K562 (cell line): ENCODE measurements at regions not wholly inside any gene's neighbourhood (a gene's known extent, or its start where the extent isn't known, plus 50 kb on each side); places are given as distances from the start of the nearest gene placed in this dataset.

ENCODE experiments used
- ATAC-seq: fragments of 200-7000 bp; cut with Tn5 transposase; 3 replicates; pipeline ENCODE4 v1.9.1; 2020; ENCODE audit warnings: moderate library complexity
- BruUV-seq: library from RNA; stranded (reverse); fragments of 400-500 nt; replicated peaks from 2 replicates; lab custom pipeline; 2021; lab: Mats Ljungman, UMichigan
- CTCF ChIA-PET: fragments of 300-600 bp; formaldehyde crosslinking; extraction: SDS; loops from one replicate; lab custom pipeline; 2021; ENCODE audit warnings: low intra/inter-chr PET ratio; lab: Yijun Ruan, JAX
- POLR2A ChIA-PET: fragments of 300-600, 350-650 bp; sonication (Branson Sonifier 250); formaldehyde crosslinking; extraction: SDS; loops from one replicate; lab custom pipeline; 2021; ENCODE audit warnings: antibody characterized with exemption, inconsistent platforms; lab: Yijun Ruan, JAX
- DNase-seq, 4 experiments: peaks; one replicate each; pipeline versions ENCODE4 v3.0.0 to v3.0.0-alpha.2; 2011 to 2018; ENCODE audit warnings: low spot score in 3 of 4, mixed read lengths in 3 of 4; ENCODE audit errors: extremely low read depth in 1 of 4
- FAIRE-seq: peaks from 2 replicates; lab custom pipeline; 2011; peaks lifted over from hg19 to GRCh38; lab: Jason Lieb, UNC
- H2AFZ ChIP-seq: 2 replicates; pipeline ENCODE4 v1.6.0; 2011; ENCODE audit warnings: low read depth, low read length, control low read depth, inconsistent platforms
- H3K27ac ChIP-seq: fragments of 200-600 bp; 3 replicates; pipeline ENCODE4 v1.8.0; 2011; ENCODE audit warnings: low read depth, mild to moderate bottlenecking, control low read depth, inconsistent platforms, low read length, moderate library complexity, mixed read lengths; ENCODE audit errors: extremely low read depth
- H3K27me3 ChIP-seq, 2 experiments: fragments of 300-600 bp in 1 of 2; 2 replicates in 1 of 2; 3 replicates in 1 of 2; pipeline versions ENCODE4 v1.6.0 to v1.8.0; 2011; ENCODE audit warnings: inconsistent platforms in 2 of 2, low read length in 2 of 2, mild to moderate bottlenecking in 1 of 2, mixed read lengths in 1 of 2, moderate library complexity in 1 of 2; ENCODE audit not compliant: control insufficient read depth in 2 of 2, insufficient read depth in 2 of 2
- H3K36me3 ChIP-seq: fragments of 300-600 bp; 3 replicates; pipeline ENCODE4 v1.8.0; 2011; ENCODE audit warnings: mild to moderate bottlenecking, low read length, inconsistent platforms; ENCODE audit not compliant: control insufficient read depth, insufficient read depth
- H3K4me1 ChIP-seq, 2 experiments: fragments of 200-600 bp in 1 of 2; replicated peaks in 1 of 2; 2 replicates in 1 of 2; 3 replicates in 1 of 2; pipeline versions ENCODE4 v1.5.1 to v1.8.0; 2011; ENCODE audit warnings: inconsistent platforms in 2 of 2, low read length in 2 of 2, mild to moderate bottlenecking in 1 of 2, mixed read lengths in 1 of 2, moderate library complexity in 1 of 2; ENCODE audit not compliant: control insufficient read depth in 2 of 2, insufficient read depth in 2 of 2
- H3K4me2 ChIP-seq: 2 replicates; pipeline ENCODE4 v1.6.1; 2011; ENCODE audit warnings: low read length, control low read depth, inconsistent platforms, mixed read lengths; ENCODE audit not compliant: insufficient read depth
- H3K4me3 ChIP-seq: fragments of 200-600 bp; sonication (generic), shearing (Covaris generic); 2 replicates; pipeline ENCODE4 v1.5.1; 2016; ENCODE audit warnings: control low read depth, inconsistent platforms
- H3K79me2 ChIP-seq: fragments of 200-600 bp; 3 replicates; pipeline ENCODE4 v1.8.0; 2011; ENCODE audit warnings: low read length, inconsistent platforms; ENCODE audit not compliant: control insufficient read depth, insufficient read depth
- H3K9ac ChIP-seq, 2 experiments: 2 replicates each; pipeline versions ENCODE4 v1.6.0 to v1.6.1; 2011; ENCODE audit warnings: low read depth in 2 of 2, low read length in 2 of 2, control low read depth in 1 of 2, inconsistent platforms in 1 of 2, mild to moderate bottlenecking in 1 of 2, mixed read lengths in 1 of 2; ENCODE audit not compliant: insufficient read depth in 1 of 2
- H3K9me1 ChIP-seq: one replicate; pipeline ENCODE4 v1.6.0; 2011; ENCODE audit warnings: inconsistent platforms, mild to moderate bottlenecking, low read length, moderate library complexity; ENCODE audit not compliant: control insufficient read depth, insufficient read depth
- H3K9me3 ChIP-seq: replicated peaks from 2 replicates; pipeline ENCODE4 v1.5.1; 2011; ENCODE audit warnings: low read depth, low read length, inconsistent platforms; ENCODE audit not compliant: control insufficient read depth, insufficient read depth
- H4K20me1 ChIP-seq: replicated peaks from 2 replicates; pipeline ENCODE4 v1.6.1; 2011; ENCODE audit warnings: low read length, inconsistent platforms, mixed read lengths; ENCODE audit not compliant: control insufficient read depth, insufficient read depth
- COPS2 ChIP-seq: fragments of 450-650 bp; conservative IDR thresholded peaks from 2 replicates; pipeline ENCODE4 v1.6.1; 2016; ENCODE audit warnings: mild to moderate bottlenecking, moderate library complexity
- EGR1 ChIP-seq: fragments of 450-650 bp; conservative IDR thresholded peaks from 2 replicates; pipeline ENCODE4 v1.6.1; 2017; ENCODE audit warnings: mild to moderate bottlenecking
- KAT7 ChIP-seq: sonication (generic); formaldehyde crosslinking; IDR thresholded peaks from 2 replicates; pipeline ENCODE4 v1.8.0; 2022; ENCODE audit warnings: missing genetic modification reagents, mild to moderate bottlenecking, borderline replicate concordance
- PML ChIP-seq: IDR thresholded peaks from 2 replicates; pipeline ENCODE4 v1.6.1; 2012; ENCODE audit warnings: low read length, inconsistent platforms
- SMARCA4 ChIP-seq: fragments of 450-650 bp; IDR thresholded peaks from 2 replicates; pipeline ENCODE4 v1.6.1; 2016
- TEAD1 ChIP-seq, 2 experiments: fragments of 450-650 bp in 1 of 2; sonication (generic) in 1 of 2; formaldehyde crosslinking; IDR thresholded peaks; 2 replicates each; pipeline versions ENCODE4 v1.4.0 to v1.8.0; 2020 to 2022; ENCODE audit warnings: mild to moderate bottlenecking in 2 of 2, missing genetic modification reagents in 1 of 2
- ZNF444 ChIP-seq: fragments of 250-450 bp; sonication (Bioruptor Pico); IDR thresholded peaks from 2 replicates; pipeline ENCODE4 v1.4.0; 2020; ENCODE audit warnings: mild to moderate bottlenecking, moderate library complexity
- ZZZ3 ChIP-seq: fragments of 450-650 bp; IDR thresholded peaks from 2 replicates; pipeline ENCODE4 v1.6.1; 2016; ENCODE audit warnings: antibody characterized with exemption, mild to moderate bottlenecking, moderate library complexity
- WGBS: fragments of 100-300 bp; shearing (Covaris generic); methylation state at CpG from one replicate; pipeline ENCODE4 v1.1.6; 2016; ENCODE audit warnings: low coverage, mixed read lengths; ENCODE audit not compliant: insufficient coverage; ENCODE audit errors: missing lambda C conversion rate; 5-methylcytosine and 5-hydroxymethylcytosine counted together
- in situ Hi-C: fragments of 300-500 bp; cut with MboI; formaldehyde crosslinking; loops from 4 replicates; pipeline ENCODE4 v1.15.0; 2018; ENCODE audit warnings: inconsistent platforms, mixed read lengths
- intact Hi-C: fragments of 100-400 bp; cut with micrococcal nuclease; formaldehyde crosslinking; loops from 2 replicates; pipeline ENCODE4 v1.14.2; 2022
- TF ChIP-seq, protein P1 (sequence below): fragments of 250-450 bp; sonication (Bioruptor Pico); IDR thresholded peaks from 2 replicates; pipeline ENCODE4 v1.4.0; 2020
- TF ChIP-seq, protein P2 (sequence below): fragments of 450-650 bp; IDR thresholded peaks from 2 replicates; pipeline ENCODE4 v1.7.1; 2018; ENCODE audit warnings: mild to moderate bottlenecking, low read depth; ENCODE audit not compliant: partially characterized antibody

DNA sequence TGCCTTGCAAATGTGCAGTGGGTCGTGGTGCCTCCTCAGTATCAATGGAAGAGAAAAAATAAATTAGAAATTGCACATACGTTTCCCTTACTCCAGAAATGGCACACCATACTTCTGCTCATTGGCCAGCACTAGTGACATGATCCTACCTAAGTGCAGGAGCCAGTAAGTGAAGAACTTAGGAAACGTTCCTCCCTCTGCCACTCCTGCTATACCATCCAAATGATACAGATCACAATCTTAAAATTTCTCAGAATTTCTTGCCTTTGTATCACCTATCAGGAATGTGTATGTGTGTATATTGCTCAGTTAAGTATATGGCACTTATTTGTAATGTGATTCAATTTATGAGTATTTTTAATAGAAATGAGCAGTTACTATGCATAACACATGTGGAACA, 237.0 kb upstream of the UBE2E3 start (continued):
- TF ChIP-seq, protein P1, sequence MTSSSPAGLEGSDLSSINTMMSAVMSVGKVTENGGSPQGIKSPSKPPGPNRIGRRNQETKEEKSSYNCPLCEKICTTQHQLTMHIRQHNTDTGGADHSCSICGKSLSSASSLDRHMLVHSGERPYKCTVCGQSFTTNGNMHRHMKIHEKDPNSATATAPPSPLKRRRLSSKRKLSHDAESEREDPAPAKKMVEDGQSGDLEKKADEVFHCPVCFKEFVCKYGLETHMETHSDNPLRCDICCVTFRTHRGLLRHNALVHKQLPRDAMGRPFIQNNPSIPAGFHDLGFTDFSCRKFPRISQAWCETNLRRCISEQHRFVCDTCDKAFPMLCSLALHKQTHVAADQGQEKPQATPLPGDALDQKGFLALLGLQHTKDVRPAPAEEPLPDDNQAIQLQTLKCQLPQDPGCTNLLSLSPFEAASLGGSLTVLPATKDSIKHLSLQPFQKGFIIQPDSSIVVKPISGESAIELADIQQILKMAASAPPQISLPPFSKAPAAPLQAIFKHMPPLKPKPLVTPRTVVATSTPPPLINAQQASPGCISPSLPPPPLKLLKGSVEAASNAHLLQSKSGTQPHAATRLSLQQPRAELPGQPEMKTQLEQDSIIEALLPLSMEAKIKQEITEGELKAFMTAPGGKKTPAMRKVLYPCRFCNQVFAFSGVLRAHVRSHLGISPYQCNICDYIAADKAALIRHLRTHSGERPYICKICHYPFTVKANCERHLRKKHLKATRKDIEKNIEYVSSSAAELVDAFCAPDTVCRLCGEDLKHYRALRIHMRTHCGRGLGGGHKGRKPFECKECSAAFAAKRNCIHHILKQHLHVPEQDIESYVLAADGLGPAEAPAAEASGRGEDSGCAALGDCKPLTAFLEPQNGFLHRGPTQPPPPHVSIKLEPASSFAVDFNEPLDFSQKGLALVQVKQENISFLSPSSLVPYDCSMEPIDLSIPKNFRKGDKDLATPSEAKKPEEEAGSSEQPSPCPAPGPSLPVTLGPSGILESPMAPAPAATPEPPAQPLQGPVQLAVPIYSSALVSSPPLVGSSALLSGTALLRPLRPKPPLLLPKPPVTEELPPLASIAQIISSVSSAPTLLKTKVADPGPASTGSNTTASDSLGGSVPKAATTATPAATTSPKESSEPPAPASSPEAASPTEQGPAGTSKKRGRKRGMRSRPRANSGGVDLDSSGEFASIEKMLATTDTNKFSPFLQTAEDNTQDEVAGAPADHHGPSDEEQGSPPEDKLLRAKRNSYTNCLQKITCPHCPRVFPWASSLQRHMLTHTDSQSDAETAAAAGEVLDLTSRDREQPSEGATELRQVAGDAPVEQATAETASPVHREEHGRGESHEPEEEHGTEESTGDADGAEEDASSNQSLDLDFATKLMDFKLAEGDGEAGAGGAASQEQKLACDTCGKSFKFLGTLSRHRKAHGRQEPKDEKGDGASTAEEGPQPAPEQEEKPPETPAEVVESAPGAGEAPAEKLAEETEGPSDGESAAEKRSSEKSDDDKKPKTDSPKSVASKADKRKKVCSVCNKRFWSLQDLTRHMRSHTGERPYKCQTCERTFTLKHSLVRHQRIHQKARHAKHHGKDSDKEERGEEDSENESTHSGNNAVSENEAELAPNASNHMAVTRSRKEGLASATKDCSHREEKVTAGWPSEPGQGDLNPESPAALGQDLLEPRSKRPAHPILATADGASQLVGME (CRISPR knock-in tag), result no peak
- TF ChIP-seq EGR1, result no peak
- no peak for TF ChIP-seq KAT7
- TF ChIP-seq ZNF444 (CRISPR knock-in tag), result no peak
- no peak for TF ChIP-seq COPS2

GRCh38 chr2:180742801-180743200, 237.6 kb upstream of the UBE2E3 start:
- no peak overlapping the region for H3K27ac ChIP-seq
- H3K4me3 ChIP-seq, result no peak overlapping the region
- BruUV-seq, result no TSS peak
- FAIRE-seq (no peak), DNase-seq (no peak), ATAC-seq (no peak)
- POLR2A ChIA-PET, result interaction anchor here (1.7 kb wide), 1 partner anchor 8 kb away, joined by 4 read pairs; no protein-coding TSS in a partner anchor
- in situ Hi-C loops (no loop called here), intact Hi-C loops (no loop called here)
- H3K9me1 ChIP-seq, result no peaks in the 10 kb centered on the region
- no peaks in the 10 kb centered on the region for H3K4me1 ChIP-seq
- no peaks in the 10 kb centered on the region for H4K20me1 ChIP-seq
- H3K36me3 ChIP-seq, result no peaks in the 10 kb centered on the region
- H3K4me2 ChIP-seq, result no peak overlapping the region
- H3K9ac ChIP-seq, result no peak overlapping the region
- CTCF ChIA-PET, result no interaction called here
- no peak overlapping the region for H2AFZ ChIP-seq
- H3K27me3 ChIP-seq, result no peaks in the 10 kb centered on the region
- H3K9me3 ChIP-seq, result 0 out of 2 replicates have a peak, but pooled peaks cover 4% of the 10 kb centered on the region
- WGBS, result 4% methylated on average over 4 of the region's 4 CpGs
- H3K79me2 ChIP-seq, result no peaks in the 10 kb centered on the region
- TF ChIP-seq SMARCA4 (peak; percentile 40; the same call in 1 of the 2 replicates), PML (no peak), TEAD1 (CRISPR knock-in tag; IDR thresholded peaks at IDR 0.05) (no peak), ZZZ3 (no peak)
- TF ChIP-seq, protein P2, sequence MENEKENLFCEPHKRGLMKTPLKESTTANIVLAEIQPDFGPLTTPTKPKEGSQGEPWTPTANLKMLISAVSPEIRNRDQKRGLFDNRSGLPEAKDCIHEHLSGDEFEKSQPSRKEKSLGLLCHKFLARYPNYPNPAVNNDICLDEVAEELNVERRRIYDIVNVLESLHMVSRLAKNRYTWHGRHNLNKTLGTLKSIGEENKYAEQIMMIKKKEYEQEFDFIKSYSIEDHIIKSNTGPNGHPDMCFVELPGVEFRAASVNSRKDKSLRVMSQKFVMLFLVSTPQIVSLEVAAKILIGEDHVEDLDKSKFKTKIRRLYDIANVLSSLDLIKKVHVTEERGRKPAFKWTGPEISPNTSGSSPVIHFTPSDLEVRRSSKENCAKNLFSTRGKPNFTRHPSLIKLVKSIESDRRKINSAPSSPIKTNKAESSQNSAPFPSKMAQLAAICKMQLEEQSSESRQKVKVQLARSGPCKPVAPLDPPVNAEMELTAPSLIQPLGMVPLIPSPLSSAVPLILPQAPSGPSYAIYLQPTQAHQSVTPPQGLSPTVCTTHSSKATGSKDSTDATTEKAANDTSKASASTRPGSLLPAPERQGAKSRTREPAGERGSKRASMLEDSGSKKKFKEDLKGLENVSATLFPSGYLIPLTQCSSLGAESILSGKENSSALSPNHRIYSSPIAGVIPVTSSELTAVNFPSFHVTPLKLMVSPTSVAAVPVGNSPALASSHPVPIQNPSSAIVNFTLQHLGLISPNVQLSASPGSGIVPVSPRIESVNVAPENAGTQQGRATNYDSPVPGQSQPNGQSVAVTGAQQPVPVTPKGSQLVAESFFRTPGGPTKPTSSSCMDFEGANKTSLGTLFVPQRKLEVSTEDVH, result no peak
